A549 (cell line): ENCODE measurements at regions not wholly inside any gene's neighbourhood (a gene's known extent, or its start where the extent isn't known, plus 50 kb on each side); places are given as distances from the start of the nearest gene placed in this dataset.

Source experiments
- ATAC-seq, 2 experiments: fragments of 200-7000 bp in 1 of 2; fragments of >200 bp in 1 of 2; cut with Nextera tagmentation in 1 of 2; cut with Tn5 transposase in 1 of 2; 3 replicates each; pipeline versions ENCODE4 v1.8.0 to v1.9.1; 2018 to 2020; ENCODE audit warnings: mild to moderate bottlenecking in 1 of 2, moderate library complexity in 1 of 2
- CTCF ChIA-PET: fragments of 300-600 bp; sonication (Branson Sonifier 250); formaldehyde crosslinking; extraction: SDS; loops from one replicate; lab custom pipeline; 2021; ENCODE audit warnings: antibody characterized with exemption, inconsistent platforms; lab: Yijun Ruan, JAX
- POLR2A ChIA-PET: fragments of 350-600 bp; formaldehyde crosslinking; extraction: SDS; loops from one replicate; lab custom pipeline; 2021; ENCODE audit warnings: antibody characterized with exemption, inconsistent platforms; lab: Yijun Ruan, JAX
- DNase-seq, 2 experiments: peaks; one replicate each; pipeline versions ENCODE4 v3.0.0 to v3.0.0-alpha.2; 2011 to 2016; ENCODE audit warnings: low read depth in 1 of 2, low spot score in 1 of 2
- FAIRE-seq: peaks from 2 replicates; lab custom pipeline; 2011; peaks lifted over from hg19 to GRCh38; lab: Jason Lieb, UNC
- H3K27ac ChIP-seq, 2 experiments: fragments of >200 bp; sonication (Bioruptor Twin); formaldehyde crosslinking; 3 replicates each; pipeline ENCODE4 v1.5.1; 2016 to 2017
- H3K4me1 ChIP-seq: fragments of >200 bp; sonication (Bioruptor Twin); formaldehyde crosslinking; 3 replicates; pipeline ENCODE4 v1.6.1; 2016
- H3K4me2 ChIP-seq: fragments of >200 bp; sonication (Bioruptor Twin); formaldehyde crosslinking; 3 replicates; pipeline ENCODE4 v1.6.1; 2016
- H3K4me3 ChIP-seq: fragments of >200 bp; sonication (Bioruptor Twin); formaldehyde crosslinking; 3 replicates; pipeline ENCODE4 v1.5.1; 2016
- H3K9me3 ChIP-seq: fragments of >200 bp; sonication (Bioruptor Twin); formaldehyde crosslinking; 3 replicates; pipeline ENCODE4 v1.6.1; 2016
- ATOH8 ChIP-seq: fragments of 250-450 bp; sonication (Bioruptor Pico); IDR thresholded peaks from 2 replicates; pipeline ENCODE4 v1.5.0; 2020; ENCODE audit warnings: low read depth, mild to moderate bottlenecking, moderate library complexity
- CBX8 ChIP-seq: fragments of 200-600 bp; sonication (generic); IDR thresholded peaks from 2 replicates; pipeline ENCODE4 v1.6.1; 2016
- CEBPB ChIP-seq, 2 experiments: fragments of >200 bp in 1 of 2; sonication (Bioruptor Twin) in 1 of 2; formaldehyde crosslinking in 1 of 2; IDR thresholded peaks; 2 replicates each; pipeline ENCODE4 v1.6.1; 2012 to 2016
- E2F6 ChIP-seq: IDR thresholded peaks from 2 replicates; pipeline ENCODE4 v1.6.1; 2012; ENCODE audit warnings: low read depth, borderline replicate concordance
- ESRRA ChIP-seq: fragments of 150-350 bp; IDR thresholded peaks from 2 replicates; pipeline ENCODE4 v1.6.1; 2014; ENCODE audit warnings: mild to moderate bottlenecking, low read length, borderline replicate concordance
- FOSL2 ChIP-seq, 2 experiments: fragments of 450-650 bp in 1 of 2; fragments of >200 bp in 1 of 2; sonication (Bioruptor Twin) in 1 of 2; formaldehyde crosslinking; IDR thresholded peaks; 2 replicates each; pipeline versions ENCODE4 v1.5.0 to v1.6.1; 2016 to 2020; ENCODE audit warnings: mild to moderate bottlenecking in 1 of 2, moderate library complexity in 1 of 2
- HDAC2 ChIP-seq: fragments of 200-600 bp; sonication (generic); IDR thresholded peaks from 2 replicates; pipeline ENCODE4 v1.6.1; 2016
- HOXA7 ChIP-seq: fragments of 250-450 bp; sonication (Bioruptor Pico); IDR thresholded peaks from 2 replicates; pipeline ENCODE4 v1.5.0; 2020; ENCODE audit warnings: mild to moderate bottlenecking, moderate library complexity
- KDM1A ChIP-seq: fragments of 200-600 bp; sonication (generic); IDR thresholded peaks from 2 replicates; pipeline ENCODE4 v1.6.1; 2016; ENCODE audit warnings: low read depth, mild to moderate bottlenecking
- MAX ChIP-seq: IDR thresholded peaks from 2 replicates; pipeline ENCODE4 v1.6.1; 2012
- PBX3 ChIP-seq: IDR thresholded peaks from 2 replicates; pipeline ENCODE4 v1.6.1; 2012
- POLR2AphosphoS2 ChIP-seq: conservative IDR thresholded peaks from 2 replicates; pipeline ENCODE4 v1.6.1; 2012; ENCODE audit warnings: low read length, improper control_type of control experiment, inconsistent platforms
- RAD21 ChIP-seq, 2 experiments: fragments of >200 bp in 1 of 2; sonication (Bioruptor Twin) in 1 of 2; formaldehyde crosslinking in 1 of 2; IDR thresholded peaks in 1 of 2; conservative IDR thresholded peaks in 1 of 2; 2 replicates in 1 of 2; 3 replicates in 1 of 2; pipeline ENCODE4 v1.6.1; 2012 to 2018; ENCODE audit warnings: inconsistent platforms in 1 of 2
- RARB ChIP-seq: fragments of 250-450 bp; sonication (Bioruptor Pico); IDR thresholded peaks from 2 replicates; pipeline ENCODE4 v1.8.0; 2021; ENCODE audit warnings: mild to moderate bottlenecking, moderate library complexity
- RCOR1 ChIP-seq: fragments of 150-350 bp; IDR thresholded peaks from 2 replicates; pipeline ENCODE4 v1.6.1; 2014; ENCODE audit warnings: antibody characterized with exemption, low read length, low read depth
- SMC3 ChIP-seq: fragments of >200 bp; sonication (Bioruptor Twin); formaldehyde crosslinking; IDR thresholded peaks from 3 replicates; pipeline ENCODE4 v1.6.1; 2018; ENCODE audit warnings: inconsistent platforms
- SREBF2 ChIP-seq: fragments of 450-650 bp; IDR thresholded peaks from 2 replicates; pipeline ENCODE4 v1.6.1; 2014; ENCODE audit warnings: mild to moderate bottlenecking, moderate library complexity
- USF2 ChIP-seq: fragments of 450-650 bp; IDR thresholded peaks from 2 replicates; pipeline ENCODE4 v1.6.1; 2014; ENCODE audit warnings: antibody characterized with exemption
- ZFP36 ChIP-seq: fragments of 450-650 bp; IDR thresholded peaks from 2 replicates; pipeline ENCODE4 v1.6.1; 2014; ENCODE audit warnings: borderline replicate concordance; ENCODE audit not compliant: partially characterized antibody
- ZNF302 ChIP-seq: fragments of 250-450 bp; sonication (Bioruptor Pico); IDR thresholded peaks from 2 replicates; pipeline ENCODE4 v1.9.0; 2021; ENCODE audit warnings: inconsistent platforms, mild to moderate bottlenecking, moderate library complexity
- ZSCAN20 ChIP-seq: fragments of 250-450 bp; sonication (Bioruptor Pico); IDR thresholded peaks from 2 replicates; pipeline ENCODE4 v1.8.0; 2022; ENCODE audit warnings: mild to moderate bottlenecking, moderate library complexity
- WGBS: methylation state at CpG from one replicate; pipeline ENCODE4 v1.1.6; 2017; ENCODE audit errors: missing lambda C conversion rate; 5-methylcytosine and 5-hydroxymethylcytosine counted together

- TF ChIP-seq SMC3, result peak; percentile 27; the same call in 2 of the 3 replicates
- no peak for TF ChIP-seq FOSL2 (IDR thresholded peaks at IDR 0.05)
- no peak for TF ChIP-seq FOSL2 (CRISPR knock-in tag; IDR thresholded peaks at IDR 0.05)
- TF ChIP-seq CBX8, result no peak
- TF ChIP-seq PBX3, result no peak
- TF ChIP-seq ZNF302 (CRISPR knock-in tag), result no peak
- no peak for TF ChIP-seq ZSCAN20 (CRISPR knock-in tag)
- TF ChIP-seq KDM1A, result no peak
- TF ChIP-seq ZFP36, result no peak
- TF ChIP-seq RAD21 (conservative IDR thresholded peaks at IDR 0.05 in 1 of 2, IDR thresholded peaks at IDR 0.05 in 1 of 2), result peak; percentile 45 to 54; a peak in 4 of 5 replicates
- no peak for TF ChIP-seq RCOR1
- no peak for TF ChIP-seq ESRRA
- TF ChIP-seq ATOH8 (CRISPR knock-in tag), result no peak
- peak in 1 of 2 experiments; percentile 55; a peak in 1 of 4 replicates for TF ChIP-seq CEBPB (IDR thresholded peaks at IDR 0.05)
- TF ChIP-seq HDAC2, result no peak
- no peak for TF ChIP-seq MAX
- no peak for TF ChIP-seq RARB (CRISPR knock-in tag)
- TF ChIP-seq POLR2AphosphoS2, result no peak
- no peak for TF ChIP-seq USF2
Observed at GRCh38 chr5:68745448-68745847, 348.4 kb upstream of the SLC30A5 start (continued).

GRCh38 chr5:68746220-68746619 is 347.6 kb upstream of the SLC30A5 start:
- TF ChIP-seq E2F6 (no peak), HOXA7 (CRISPR knock-in tag) (no peak), SREBF2 (no peak), USF2 (no peak), ZFP36 (no peak), KDM1A (no peak), SMC3 (no peak), MAX (no peak)
- FAIRE-seq, result no peak
- Histone ChIP-seq H3K9me3 (no peaks in the 10 kb centered on the region), H3K27ac (0 out of 6 replicates have a peak overlapping the region, but pooled peaks of 1 of the 2 experiments have one; percentile 11), H3K4me2 (peak overlapping the region; percentile 11; the same call in 1 of the 3 replicates), H3K4me1 (peaks cover 6% of the 10 kb centered on the region; the same call in 2 of the 3 replicates), H3K4me3 (no peak overlapping the region)
- DNase-seq, result no peak
- ChIA-PET CTCF (interaction anchor here (1.5 kb wide), 1 partner anchor 11 kb away, joined by 3 read pairs; no protein-coding TSS in a partner anchor), POLR2A (no interaction called here)
- 13% methylated on average over 4 of the region's 4 CpGs for WGBS
- ATAC-seq, result no peak
